PC-9 (cell line): ENCODE measurements at regions not wholly inside any gene's neighbourhood (a gene's known extent, or its start where the extent isn't known, plus 50 kb on each side); places are given as distances from the start of the nearest gene placed in this dataset.

Source experiments
- BruUV-seq: library from RNA; stranded (reverse); fragments of 400-500 nt; replicated peaks from 2 replicates; lab custom pipeline; 2021; lab: Mats Ljungman, UMichigan
- CTCF ChIA-PET: fragments of 300-600 bp; sonication (Branson Sonifier 250); formaldehyde crosslinking; loops from one replicate; lab custom pipeline; 2022; ENCODE audit warnings: antibody characterized with exemption; lab: Charles Lee
- POLR2A ChIA-PET: fragments of 300-600 bp; sonication (Branson Sonifier 250); formaldehyde crosslinking; loops from one replicate; lab custom pipeline; 2022; ENCODE audit warnings: antibody characterized with exemption; ENCODE audit not compliant: unreplicated experiment; lab: Charles Lee
- DNase-seq, 2 experiments: peaks; one replicate each; pipeline versions ENCODE4 v3.0.0 to v3.0.0-alpha.2; 2015 to 2022; ENCODE audit warnings: mixed read lengths in 1 of 2
- H2AFZ ChIP-seq: fragments of 200-600 bp; sonication (generic); 2 replicates; pipeline ENCODE4 v1.8.1; 2017; ENCODE audit warnings: antibody characterized with exemption
- H3F3A ChIP-seq: fragments of 200-600 bp; sonication (generic); 2 replicates; pipeline ENCODE4 v1.8.1; 2017; ENCODE audit warnings: antibody characterized with exemption, mild to moderate bottlenecking, low read depth; ENCODE audit not compliant: insufficient read depth
- H3K27ac ChIP-seq: fragments of 200-600 bp; sonication (generic); 2 replicates; pipeline ENCODE4 v1.6.1; 2016; ENCODE audit warnings: mixed run types
- H3K27me3 ChIP-seq: fragments of 200-600 bp; sonication (generic); 2 replicates; pipeline ENCODE4 v1.6.1; 2016; ENCODE audit warnings: low read depth, mixed run types; ENCODE audit not compliant: insufficient read depth
- H3K36me3 ChIP-seq: fragments of 200-600 bp; sonication (generic); 2 replicates; pipeline ENCODE4 v1.6.1; 2016; ENCODE audit warnings: low read depth, mixed run types
- H3K4me1 ChIP-seq: fragments of 200-600 bp; sonication (generic); replicated peaks from 2 replicates; pipeline ENCODE4 v1.6.1; 2016; ENCODE audit warnings: mixed run types; ENCODE audit not compliant: insufficient read depth
- H3K4me2 ChIP-seq: fragments of 200-600 bp; sonication (generic); 2 replicates; pipeline ENCODE4 v1.6.1; 2017; ENCODE audit warnings: mixed run types
- H3K4me3 ChIP-seq: fragments of 200-600 bp; sonication (generic); 2 replicates; pipeline ENCODE4 v1.6.1; 2016; ENCODE audit warnings: mixed run types
- H3K79me2 ChIP-seq: fragments of 200-600 bp; sonication (generic); 2 replicates; pipeline ENCODE4 v1.6.1; 2017; ENCODE audit warnings: low read depth, mixed run types
- H3K9me2 ChIP-seq: fragments of 200-600 bp; sonication (generic); 2 replicates; pipeline ENCODE4 v1.8.1; 2017; ENCODE audit warnings: mild to moderate bottlenecking; ENCODE audit not compliant: insufficient read depth
- H3K9me3 ChIP-seq: fragments of 200-600 bp; sonication (generic); 2 replicates; pipeline ENCODE4 v1.8.1; 2016; ENCODE audit warnings: low read depth; ENCODE audit not compliant: insufficient read depth
- H4K20me1 ChIP-seq: fragments of 200-600 bp; sonication (generic); 2 replicates; pipeline ENCODE4 v1.8.1; 2017; ENCODE audit not compliant: insufficient read depth
- CTCF ChIP-seq: fragments of 200-600 bp; sonication (generic); conservative IDR thresholded peaks from 2 replicates; pipeline ENCODE4 v1.6.1; 2017; ENCODE audit warnings: mixed run types, antibody characterized with exemption, mild to moderate bottlenecking, moderate library complexity
- EZH2 ChIP-seq: fragments of 200-600 bp; sonication (generic); IDR thresholded peaks from 2 replicates; pipeline ENCODE4 v1.8.0; 2017; ENCODE audit warnings: antibody characterized with exemption, low read depth
- intact Hi-C: fragments of 100-400 bp; cut with micrococcal nuclease; formaldehyde crosslinking; loops from one replicate; pipeline ENCODE4 v1.10.0; 2022; ENCODE audit not compliant: unreplicated experiment

- DNase-seq: no peak
- Histone ChIP-seq H3K27me3 (no peaks in the 10 kb centered on the region), H3K4me3 (no peak overlapping the region), H3K36me3 (no peaks in the 10 kb centered on the region), H3K9me2 (no peaks in the 10 kb centered on the region), H3K27ac (no peak overlapping the region), H3K9me3 (no peaks in the 10 kb centered on the region), H3K4me2 (no peak overlapping the region), H4K20me1 (no peaks in the 10 kb centered on the region), H3K4me1 (no peaks in the 10 kb centered on the region), H2AFZ (no peak overlapping the region), H3F3A (no peaks in the 10 kb centered on the region), H3K79me2 (no peaks in the 10 kb centered on the region)
- no peak for TF ChIP-seq CTCF
- no peak for TF ChIP-seq EZH2
- POLR2A ChIA-PET: no interaction called here
- CTCF ChIA-PET: no interaction called here
- intact Hi-C loops: no loop called here
- no TSS peak for BruUV-seq
These were observed 648.4 kb downstream of the PTPRC start for GRCh38 chr1:199287206-199287605.

- TF ChIP-seq CTCF (no peak), EZH2 (no peak)
- no peaks in the 10 kb centered on the region for H4K20me1 ChIP-seq
- ChIA-PET POLR2A (no interaction called here), CTCF (no interaction called here)
- no peaks in the 10 kb centered on the region for H3K27me3 ChIP-seq
- no peaks in the 10 kb centered on the region for H3K36me3 ChIP-seq
- no peak overlapping the region for H3K4me2 ChIP-seq
- no peak for DNase-seq
- H2AFZ ChIP-seq: no peak overlapping the region
- no peak overlapping the region for H3K27ac ChIP-seq
- H3K4me3 ChIP-seq: no peak overlapping the region
- H3K79me2 ChIP-seq: no peaks in the 10 kb centered on the region
- H3K9me3 ChIP-seq: no peaks in the 10 kb centered on the region
- no peaks in the 10 kb centered on the region for H3F3A ChIP-seq
- H3K9me2 ChIP-seq: no peaks in the 10 kb centered on the region
- intact Hi-C loops: no loop called here
- BruUV-seq: no TSS peak
- H3K4me1 ChIP-seq: no peaks in the 10 kb centered on the region
These were observed 648.8 kb downstream of the PTPRC start for GRCh38 chr1:199287647-199288046.

GRCh38 chr1:199290186-199290585 is 651.3 kb downstream of the PTPRC start:
- ChIA-PET CTCF (no interaction called here), POLR2A (no interaction called here)
- Histone ChIP-seq H3K4me2 (no peak overlapping the region), H3K4me3 (no peak overlapping the region), H3K4me1 (no peaks in the 10 kb centered on the region), H3K27me3 (no peaks in the 10 kb centered on the region), H3K9me3 (no peaks in the 10 kb centered on the region), H2AFZ (no peak overlapping the region), H3K36me3 (no peaks in the 10 kb centered on the region), H3K27ac (no peak overlapping the region), H3K79me2 (no peaks in the 10 kb centered on the region), H3F3A (no peaks in the 10 kb centered on the region), H3K9me2 (no peaks in the 10 kb centered on the region), H4K20me1 (no peaks in the 10 kb centered on the region)
- TF ChIP-seq CTCF: no peak
- no peak for TF ChIP-seq EZH2
- intact Hi-C loops: no loop called here
- no peak for DNase-seq
- BruUV-seq: no TSS peak
